GM21515 (cell line): ENCODE measurements at regions not wholly inside any gene's neighbourhood (a gene's known extent, or its start where the extent isn't known, plus 50 kb on each side); places are given as distances from the start of the nearest gene placed in this dataset.

Experiments used
- ATAC-seq: cut with Tn5 transposase; IDR thresholded peaks from one replicate; pipeline ENCODE4 v1.9.1; 2021; ENCODE audit not compliant: unreplicated experiment

DNA sequence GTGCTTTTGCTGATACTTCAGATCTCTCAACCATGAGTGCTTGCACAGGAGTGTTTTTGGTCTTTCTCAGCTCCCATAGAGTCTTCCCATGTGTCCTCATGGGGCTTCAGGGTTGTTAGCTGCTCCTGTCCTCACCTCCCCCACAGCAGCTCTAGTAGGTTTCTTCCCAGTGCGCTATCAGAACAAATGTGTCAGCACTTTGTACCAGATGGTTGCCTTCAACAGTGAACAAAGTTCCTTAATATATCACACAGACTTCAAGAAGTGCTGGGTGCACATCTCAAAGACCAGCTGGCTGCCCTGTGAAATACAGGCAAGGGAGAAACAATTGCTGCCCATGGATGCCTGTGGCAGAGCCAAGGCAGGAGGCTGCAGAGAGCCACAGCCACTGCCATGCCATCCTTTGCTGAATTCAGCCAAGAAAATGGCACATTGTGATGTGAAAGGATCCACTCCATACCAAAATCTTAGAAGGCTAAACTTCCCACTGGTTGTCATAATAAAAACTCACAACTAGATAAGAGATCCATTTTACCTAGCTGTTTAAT is 471.3 kb downstream of the C6orf118 start:
- no peak for ATAC-seq

GRCh38 chr6:164836486-164836885 is 472.9 kb downstream of the C6orf118 start:
- no peak for ATAC-seq

DNA sequence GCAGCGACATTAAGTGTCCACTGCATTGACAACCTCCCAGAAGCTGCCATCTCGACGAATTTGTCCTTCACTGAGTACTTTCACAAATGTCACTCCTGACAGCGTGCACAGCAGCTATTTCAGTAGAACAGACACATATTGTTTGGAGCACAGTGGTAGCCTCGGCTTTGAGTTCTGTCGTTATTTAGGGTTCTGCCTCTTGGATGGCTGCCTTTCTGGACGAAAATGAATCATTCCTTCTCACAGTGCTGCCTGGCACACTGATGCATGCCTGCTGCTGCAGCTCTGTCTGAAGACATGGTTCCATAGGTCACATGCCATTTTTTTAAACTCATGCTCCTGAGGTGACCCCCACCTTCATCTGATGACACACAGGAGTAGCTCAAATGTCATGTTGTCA is 477.0 kb downstream of the C6orf118 start:
- no peak for ATAC-seq

GRCh38 chr6:164827537-164827936 is 481.9 kb downstream of the C6orf118 start:
- ATAC-seq = no peak

- ATAC-seq = no peak
Measured at GRCh38 chr6:164826831-164827468, 482.5 kb downstream of the C6orf118 start.

DNA sequence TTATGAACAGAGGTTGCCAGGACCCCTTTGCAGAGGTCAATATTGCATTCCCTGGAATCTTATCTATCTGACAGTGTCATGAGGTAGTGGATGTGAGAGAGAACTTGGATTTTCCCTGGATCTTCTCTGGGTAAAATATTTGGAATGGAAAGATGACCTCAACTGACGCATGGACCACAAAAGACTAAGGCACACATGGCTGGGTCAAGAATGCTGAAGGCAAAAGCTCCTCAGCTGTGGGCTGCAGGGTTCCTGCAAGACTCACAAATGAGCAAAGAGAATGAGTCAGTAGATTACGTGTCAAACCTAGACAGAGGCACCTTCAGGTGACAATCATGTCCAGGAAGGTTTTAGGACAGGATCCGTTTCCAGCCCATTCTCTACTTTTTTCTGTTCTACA is 484.0 kb downstream of the C6orf118 start:
- no peak for ATAC-seq

GRCh38 chr6:164817662-164818061 is 491.7 kb downstream of the C6orf118 start:
- no peak for ATAC-seq

DNA sequence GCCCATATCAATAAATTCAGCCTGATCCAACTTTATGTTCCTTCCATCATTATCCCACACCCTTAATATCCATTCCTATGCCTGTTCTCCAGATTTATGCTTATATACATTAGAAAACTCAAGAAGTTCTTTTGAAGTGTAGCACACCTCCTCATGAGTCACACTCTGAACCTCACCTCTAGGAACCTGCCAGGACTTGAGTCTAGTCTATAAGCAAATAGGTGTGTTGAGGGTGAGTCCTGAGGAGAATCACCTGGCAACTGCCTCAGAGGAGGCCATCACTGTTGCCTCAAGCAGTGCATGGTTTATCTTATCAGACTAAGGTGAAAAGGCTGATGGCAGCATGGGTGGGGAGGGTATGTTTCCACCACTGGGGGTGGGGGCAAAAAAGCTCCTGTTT is 496.7 kb downstream of the C6orf118 start:
- ATAC-seq = no peak

- no peak for ATAC-seq
Measured at GRCh38 chr6:164807125-164807524, 502.3 kb downstream of the C6orf118 start.

GRCh38 chr6:164795056-164795815 is 514.2 kb downstream of the C6orf118 start:
- ATAC-seq = no peak

DNA sequence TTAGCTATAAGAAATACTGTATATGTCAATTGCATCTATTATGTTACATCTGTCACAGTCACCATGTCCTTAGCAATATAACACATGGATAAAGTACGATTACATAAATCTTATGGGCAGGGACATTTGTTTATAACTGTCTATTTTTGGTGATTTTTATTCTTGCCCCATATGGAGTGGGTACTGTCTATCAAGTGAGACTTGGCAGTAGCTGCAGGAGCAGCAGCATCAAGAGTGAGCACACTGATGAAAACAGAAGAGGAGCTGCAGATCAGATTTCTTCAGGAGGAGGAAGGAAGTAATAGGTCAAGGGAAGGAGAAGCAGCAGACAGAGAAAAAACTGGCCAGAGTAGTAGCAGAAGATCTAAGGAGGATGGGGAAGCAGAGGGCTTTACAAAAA is 516.7 kb downstream of the C6orf118 start:
- ATAC-seq = no peak

- ATAC-seq = no peak
Measured at GRCh38 chr6:164791498-164791897, 517.9 kb downstream of the C6orf118 start.

DNA sequence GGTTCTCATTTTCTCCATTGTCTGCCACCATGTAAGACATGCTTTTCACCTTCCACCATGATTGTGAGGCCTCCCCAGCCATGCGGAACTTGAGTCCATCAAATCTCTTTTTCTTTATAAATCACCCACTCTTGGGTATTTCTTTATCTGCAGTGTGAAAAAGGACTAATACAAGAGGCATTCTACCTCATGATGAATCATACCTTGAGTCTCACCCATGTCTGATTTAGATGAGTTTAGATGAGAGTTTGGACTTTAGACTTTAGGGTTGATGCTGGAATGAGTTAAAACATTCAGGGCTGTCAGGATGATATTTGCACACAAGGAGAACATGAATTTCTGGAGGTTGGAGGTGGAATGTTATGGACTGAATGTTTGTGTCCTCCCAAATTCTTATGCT is 545.6 kb downstream of the C6orf118 start:
- ATAC-seq = no peak

DNA sequence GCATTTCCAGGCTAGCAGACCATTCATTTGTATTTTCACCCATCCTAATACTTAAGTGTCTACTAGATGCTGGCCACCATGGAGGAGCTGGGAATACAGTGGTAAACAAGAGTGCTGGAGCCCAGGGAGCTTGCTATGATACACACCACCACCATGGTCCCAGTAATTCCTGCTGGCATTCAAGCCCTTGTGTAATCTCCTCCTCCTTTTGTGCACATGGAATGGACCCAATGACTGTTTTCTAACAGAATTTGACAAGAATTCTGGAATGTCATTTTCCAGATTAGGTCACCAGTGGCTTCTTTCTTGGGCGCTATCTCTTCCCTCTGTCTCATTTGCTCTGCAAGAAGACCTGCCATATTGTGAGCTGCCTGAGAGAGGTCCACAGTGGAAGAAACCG is 552.0 kb downstream of the C6orf118 start:
- no peak for ATAC-seq

- no peak for ATAC-seq
Measured at GRCh38 chr6:164756723-164757122, 552.7 kb downstream of the C6orf118 start.

- ATAC-seq = no peak
Measured at GRCh38 chr6:164756142-164756541, 553.3 kb downstream of the C6orf118 start.

DNA sequence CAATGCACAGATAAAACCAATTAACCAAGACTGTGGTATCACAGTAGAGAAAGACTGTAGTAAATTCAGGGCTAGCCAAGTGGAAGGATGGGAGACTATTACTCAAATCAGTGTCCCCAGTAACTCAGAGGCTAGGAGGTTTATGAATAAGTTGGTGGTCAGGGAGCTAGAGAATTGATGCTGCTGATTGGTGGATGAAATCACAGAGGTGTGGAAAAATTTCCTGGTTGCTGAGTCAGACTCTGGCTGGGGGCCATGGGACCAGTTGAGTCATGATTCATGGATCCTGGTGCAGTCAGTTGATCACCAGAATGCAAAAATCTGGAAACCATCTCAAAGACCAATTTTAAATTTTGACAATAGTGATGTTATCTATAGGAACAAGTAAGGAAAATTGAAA is 555.9 kb downstream of the C6orf118 start:
- no peak for ATAC-seq

GRCh38 chr6:164751395-164751794 is 558.0 kb downstream of the C6orf118 start:
- no peak for ATAC-seq

DNA sequence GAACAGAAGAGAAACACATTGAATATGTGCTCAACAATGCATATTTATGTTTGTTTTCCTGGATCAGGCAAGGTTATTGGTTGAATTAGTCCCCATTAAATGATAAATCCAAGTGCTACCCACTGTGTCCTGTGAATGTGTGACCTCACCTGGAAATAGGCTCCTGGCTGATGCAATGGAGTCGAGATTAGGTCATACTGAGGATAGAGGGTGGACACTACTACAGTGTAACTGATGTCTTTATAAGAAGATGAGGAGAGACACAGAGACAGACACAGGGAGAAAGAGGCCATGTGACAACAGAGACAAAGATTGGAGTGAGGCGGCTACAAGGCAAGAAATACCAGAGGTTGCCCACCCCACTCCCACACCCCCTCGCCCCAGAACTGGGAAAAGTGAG is 559.3 kb downstream of the C6orf118 start:
- no peak for ATAC-seq

DNA sequence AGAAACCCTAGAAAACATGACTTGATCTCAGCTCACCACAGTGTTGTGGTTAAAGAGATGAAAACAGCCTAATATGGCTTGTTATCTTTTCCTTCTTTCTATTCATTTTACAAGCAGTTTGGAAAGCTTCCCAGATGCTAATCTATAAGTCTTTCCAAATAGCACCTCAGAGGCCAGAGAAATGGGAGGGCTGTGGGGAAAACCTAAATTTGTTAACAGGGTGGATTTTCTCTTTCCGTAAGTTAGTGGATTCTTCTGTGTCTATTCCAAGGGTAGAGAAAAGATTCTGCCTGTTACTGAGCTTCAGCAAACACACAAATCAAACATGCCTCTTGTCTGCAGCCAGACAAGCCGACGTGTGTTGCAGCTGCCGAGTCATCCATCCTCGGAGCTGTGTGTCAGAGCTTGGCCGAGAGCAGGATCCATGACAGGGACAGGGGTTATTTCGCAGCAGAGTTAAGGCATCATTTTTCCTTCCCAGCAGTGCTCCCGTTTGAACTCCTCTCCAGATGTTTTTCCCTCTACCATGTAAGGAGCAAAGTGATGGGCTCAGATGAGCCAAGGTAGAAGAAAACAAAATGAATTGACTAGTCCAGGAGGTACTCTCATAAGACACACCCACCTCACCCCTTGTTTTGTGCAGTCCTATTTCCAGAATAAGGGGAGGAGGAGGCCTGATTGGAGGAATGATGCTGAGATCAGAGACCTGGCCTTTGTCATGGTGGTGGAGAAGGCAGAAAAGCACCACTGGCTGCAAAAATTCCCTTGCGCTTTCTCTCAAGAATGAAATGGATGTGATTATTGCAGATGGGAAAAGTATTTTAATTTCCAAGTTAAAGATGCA is 560.0 kb downstream of the C6orf118 start:
- no peak for ATAC-seq

- ATAC-seq = no peak
Measured at GRCh38 chr6:164744301-164744700, 565.1 kb downstream of the C6orf118 start.
